ENCODE measurements at regions not wholly inside any gene's neighbourhood (a gene's known extent, or its start where the extent isn't known, plus 50 kb on each side); places are given as distances from the start of the nearest gene placed in this dataset.

DNA sequence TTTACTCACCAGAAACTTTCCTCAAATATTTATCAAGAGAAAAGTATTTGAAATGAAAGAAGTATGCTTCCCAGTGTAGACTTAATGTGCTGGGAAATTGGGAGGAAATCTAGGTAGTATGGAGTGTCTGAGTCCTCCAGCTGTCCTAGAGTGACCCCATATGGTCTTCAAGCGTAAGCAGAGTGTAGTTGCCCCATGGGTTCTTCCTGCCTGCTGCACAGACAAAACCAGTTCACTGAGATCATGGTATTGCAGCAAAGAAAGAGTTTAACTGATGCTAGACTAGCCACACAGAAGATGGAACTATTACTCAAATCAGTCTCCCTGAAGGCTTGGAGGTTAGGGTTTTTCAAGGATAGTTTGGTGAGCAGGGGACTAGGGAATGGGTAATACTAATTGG, 114.9 kb upstream of the PRLR start:
- no peak overlapping the region for H3K4me3 ChIP-seq (replicated peaks; ENCODE audit: low read depth, low read length)
- DNase-seq (ENCODE audit: extremely low read depth, low read depth): no peak
- TF ChIP-seq CTCF (IDR thresholded peaks at IDR 0.05; ENCODE audit: low read depth, low read length, missing control alignments): no peak

- no peak for DNase-seq (ENCODE audit: extremely low read depth, low read depth)
- no peak for TF ChIP-seq CTCF (IDR thresholded peaks at IDR 0.05; ENCODE audit: low read depth, low read length, missing control alignments)
- no peak overlapping the region for H3K4me3 ChIP-seq (replicated peaks; ENCODE audit: low read depth, low read length)
Observed at GRCh38 chr5:35342664-35343063, 112.4 kb upstream of the PRLR start.

DNA sequence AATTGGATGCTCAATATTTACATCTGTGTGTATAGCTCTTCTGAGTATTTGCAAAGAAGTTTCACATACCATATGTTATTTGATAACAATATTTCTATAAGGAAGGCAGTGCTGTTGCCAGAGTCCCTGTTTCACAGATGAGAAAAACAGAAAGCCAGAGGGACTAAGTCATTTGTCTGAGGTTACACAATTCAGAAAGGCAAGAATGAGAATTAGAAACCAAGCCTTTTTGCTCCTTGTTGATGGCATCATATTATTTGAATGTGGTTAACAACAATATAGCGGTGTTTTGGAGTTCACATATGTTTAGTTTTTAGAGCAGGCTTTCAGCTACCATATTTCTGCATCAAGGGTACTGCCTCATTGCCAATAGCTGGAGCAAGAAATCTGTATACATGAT, 110.9 kb upstream of the PRLR start:
- no peak overlapping the region for H3K4me3 ChIP-seq (replicated peaks; ENCODE audit: low read depth, low read length)
- no peak for TF ChIP-seq CTCF (IDR thresholded peaks at IDR 0.05; ENCODE audit: low read depth, low read length, missing control alignments)
- DNase-seq (ENCODE audit: extremely low read depth, low read depth): no peak

- DNase-seq (ENCODE audit: extremely low read depth, low read depth): no peak
Observed at GRCh38 chr5:35339616-35340100, 109.4 kb upstream of the PRLR start.

GRCh38 chr5:35339006-35339405, 108.7 kb upstream of the PRLR start:
- no peak overlapping the region for H3K4me3 ChIP-seq (replicated peaks; ENCODE audit: low read depth, low read length)
- TF ChIP-seq CTCF (IDR thresholded peaks at IDR 0.05; ENCODE audit: low read depth, low read length, missing control alignments): no peak
- DNase-seq (ENCODE audit: extremely low read depth, low read depth): no peak

More at GRCh38 chr5:35339616-35340100, 109.4 kb upstream of the PRLR start:
- no peak overlapping the region for H3K4me3 ChIP-seq (replicated peaks; ENCODE audit: low read depth, low read length)
- no peak for TF ChIP-seq CTCF (IDR thresholded peaks at IDR 0.05; ENCODE audit: low read depth, low read length, missing control alignments)

DNA sequence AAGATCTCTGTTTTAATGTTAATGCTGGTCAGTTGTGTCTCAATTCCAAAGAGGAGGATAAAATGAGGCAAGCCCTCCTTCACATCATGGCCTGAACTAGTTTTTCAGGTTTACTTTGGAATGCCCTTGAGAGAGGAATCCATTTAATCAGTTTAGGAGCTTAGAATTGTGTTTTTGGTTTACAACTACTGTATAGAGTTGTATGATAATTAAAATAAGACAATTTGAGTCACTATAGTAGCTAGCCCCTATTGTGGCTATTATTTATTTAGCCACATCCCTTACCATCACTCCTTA, 107.8 kb upstream of the PRLR start:
- no peak for DNase-seq (ENCODE audit: extremely low read depth, low read depth)
- no peak for TF ChIP-seq CTCF (IDR thresholded peaks at IDR 0.05; ENCODE audit: low read depth, low read length, missing control alignments)
- no peak overlapping the region for H3K4me3 ChIP-seq (replicated peaks; ENCODE audit: low read depth, low read length)

DNA sequence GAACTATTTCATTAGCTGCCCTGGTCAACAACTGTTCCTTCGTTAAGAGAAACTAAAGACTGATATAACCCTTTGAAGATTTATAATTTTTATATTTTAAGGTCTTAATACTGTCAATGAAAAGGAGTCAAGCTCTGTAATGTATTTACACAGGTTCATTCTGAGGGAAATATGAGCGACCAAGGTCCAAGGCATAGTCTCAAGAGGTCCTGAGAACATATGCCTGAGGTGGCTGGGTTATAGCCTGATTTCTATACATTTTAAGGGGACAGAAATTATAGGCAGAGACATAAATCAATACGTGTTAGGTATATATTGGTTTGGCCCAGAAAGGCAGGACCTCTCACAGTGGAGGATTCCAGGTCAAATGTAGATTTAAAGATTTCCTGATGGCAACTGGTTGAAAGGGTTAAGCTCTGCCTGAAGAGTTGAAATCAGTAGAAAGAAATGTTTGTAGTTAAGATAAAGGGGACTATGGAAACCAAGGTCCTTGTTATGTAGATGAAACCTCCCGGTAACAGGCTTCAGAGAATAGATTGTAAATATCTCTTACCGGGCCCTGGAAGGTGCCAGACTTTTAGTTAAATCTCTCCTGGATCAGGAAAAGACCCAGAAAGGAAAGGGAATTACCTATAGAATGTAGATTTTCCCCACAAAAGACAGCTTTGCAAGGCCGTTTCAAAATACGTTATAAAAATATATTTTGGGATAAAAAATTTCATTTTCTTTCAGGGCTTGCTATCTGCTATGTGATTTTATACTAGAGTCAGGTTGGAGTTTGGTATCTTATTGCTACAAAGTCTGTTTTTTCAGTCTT, 107.3 kb upstream of the PRLR start:
- TF ChIP-seq CTCF (IDR thresholded peaks at IDR 0.05; ENCODE audit: low read depth, low read length, missing control alignments): no peak
- no peak for DNase-seq (ENCODE audit: extremely low read depth, low read depth)
- no peak overlapping the region for H3K4me3 ChIP-seq (replicated peaks; ENCODE audit: low read depth, low read length)

Measured in HFF-Myc (cell line).